HG03571 (cell line): ENCODE measurements at regions not wholly inside any gene's neighbourhood (a gene's known extent, or its start where the extent isn't known, plus 50 kb on each side); places are given as distances from the start of the nearest gene placed in this dataset.

ENCODE experiments used
- ATAC-seq: cut with Tn5 transposase; IDR thresholded peaks from one replicate; pipeline ENCODE4 v1.9.1; 2021; ENCODE audit not compliant: unreplicated experiment

GRCh38 chr11:62073061-62073460, 50.8 kb upstream of the INCENP start:
- ATAC-seq: no peak

- ATAC-seq: no peak
Observed at GRCh38 chr11:62071408-62071807, 52.4 kb upstream of the INCENP start.

- no peak for ATAC-seq
Observed at GRCh38 chr11:62069986-62070919, 53.6 kb upstream of the INCENP start.

GRCh38 chr11:62069374-62069773, 54.4 kb upstream of the INCENP start:
- no peak for ATAC-seq

GRCh38 chr11:62068730-62069129, 55.1 kb upstream of the INCENP start:
- no peak for ATAC-seq

- ATAC-seq: no peak
Observed at GRCh38 chr11:62067741-62068140, 56.1 kb upstream of the INCENP start.

- ATAC-seq: no peak
Observed at GRCh38 chr11:62064221-62064620, 59.6 kb upstream of the INCENP start.

GRCh38 chr11:62062223-62062861, 61.5 kb upstream of the INCENP start:
- no peak for ATAC-seq

- ATAC-seq: no peak
Observed at GRCh38 chr11:62061356-62062222, 62.2 kb upstream of the INCENP start.

GRCh38 chr11:62057069-62057468, 66.7 kb upstream of the INCENP start:
- no peak for ATAC-seq

- ATAC-seq: no peak
Observed at GRCh38 chr11:62055970-62056369, 67.8 kb upstream of the INCENP start.

GRCh38 chr11:62054484-62055121, 69.2 kb upstream of the INCENP start:
- no peak for ATAC-seq

- ATAC-seq: no peak
Observed at GRCh38 chr11:62054081-62054480, 69.7 kb upstream of the INCENP start.

- no peak for ATAC-seq
Observed at GRCh38 chr11:62050716-62051115, 73.1 kb upstream of the INCENP start.

- ATAC-seq: no peak
Observed at GRCh38 chr11:62048100-62048499, 75.7 kb upstream of the INCENP start.

GRCh38 chr11:62046568-62047100, 77.2 kb upstream of the INCENP start:
- ATAC-seq: no peak

GRCh38 chr11:62044639-62045121, 77.2 kb upstream of the FTH1 start:
- no peak for ATAC-seq

- no peak for ATAC-seq
Observed at GRCh38 chr11:62035293-62035692, 67.9 kb upstream of the FTH1 start.

- no peak for ATAC-seq
Observed at GRCh38 chr11:62034036-62034338, 66.6 kb upstream of the FTH1 start.

- no peak for ATAC-seq
Observed at GRCh38 chr11:62033191-62034035, 66.0 kb upstream of the FTH1 start.
